ENCODE measurements at regions not wholly inside any gene's neighbourhood (a gene's known extent, or its start where the extent isn't known, plus 50 kb on each side); places are given as distances from the start of the nearest gene placed in this dataset.
A peak's percentile ranks its signal among the peaks of the same experiment; 100 is the strongest.
"Not testable (repeated sequence)": the region's sequence is repeated elsewhere in the genome, so short reads cannot be mapped to it uniquely, and the experiment has no call there.

- DNase-seq, result no peak
Measured at GRCh38 chrX:139475432-139475831, 55.1 kb upstream of the F9 start.

- not testable (repeated sequence) for DNase-seq
Measured at GRCh38 chrX:139461945-139462344, 68.6 kb upstream of the F9 start.

GRCh38 chrX:139454743-139455142, 75.8 kb upstream of the F9 start:
- DNase-seq, result no peak

- no peak for DNase-seq
Measured at GRCh38 chrX:139448996-139449395, 81.5 kb upstream of the F9 start.

GRCh38 chrX:139446832-139447231, 83.7 kb upstream of the F9 start:
- DNase-seq, result no peak

- no peak for DNase-seq
Measured at GRCh38 chrX:139429913-139430312, 100.6 kb upstream of the F9 start.

- no peak for DNase-seq
Measured at GRCh38 chrX:139423186-139423585, 107.4 kb upstream of the F9 start.

- DNase-seq, result not testable (repeated sequence)
Measured at GRCh38 chrX:139398258-139398657, 132.3 kb upstream of the F9 start.

GRCh38 chrX:139388254-139388653, 142.3 kb upstream of the F9 start:
- no peak for DNase-seq

GRCh38 chrX:139382529-139382928, 148.0 kb upstream of the F9 start:
- DNase-seq, result no peak

- DNase-seq, result not testable (repeated sequence)
Measured at GRCh38 chrX:139376547-139376946, 154.0 kb upstream of the F9 start.

GRCh38 chrX:139360356-139360755, 170.2 kb upstream of the F9 start:
- no peak for DNase-seq

- DNase-seq, result not testable (repeated sequence)
Measured at GRCh38 chrX:139342594-139342991, 187.9 kb upstream of the F9 start.

GRCh38 chrX:139341855-139342593, 188.5 kb upstream of the F9 start:
- not testable (repeated sequence) for DNase-seq

- DNase-seq, result no peak
Measured at GRCh38 chrX:139332441-139332840, 198.1 kb upstream of the F9 start.

- DNase-seq, result no peak
Measured at GRCh38 chrX:139327355-139327754, 203.2 kb upstream of the F9 start.

- DNase-seq, result no peak
Measured at GRCh38 chrX:139324756-139325155, 205.8 kb upstream of the F9 start.

GRCh38 chrX:139320661-139321354, 209.7 kb upstream of the F9 start:
- not testable (repeated sequence) for DNase-seq

- DNase-seq, result not testable (repeated sequence)
Measured at GRCh38 chrX:139306675-139307074, 223.9 kb upstream of the F9 start.

GRCh38 chrX:139304471-139304870, 226.1 kb upstream of the F9 start:
- no peak for DNase-seq

- DNase-seq, result no peak
Measured at GRCh38 chrX:139299309-139299708, 231.2 kb upstream of the F9 start.

- DNase-seq, result no peak
Measured at GRCh38 chrX:139298437-139298836, 232.1 kb upstream of the F9 start.

GRCh38 chrX:139297638-139298037, 232.9 kb upstream of the F9 start:
- no peak for DNase-seq

- DNase-seq, result no peak
Measured at GRCh38 chrX:139293991-139294390, 236.5 kb upstream of the F9 start.

- DNase-seq, result peak; percentile 15
Measured at GRCh38 chrX:139290310-139290709, 240.2 kb upstream of the F9 start.
